NT2/D1 (cell line): ENCODE measurements at regions not wholly inside any gene's neighbourhood (a gene's known extent, or its start where the extent isn't known, plus 50 kb on each side); places are given as distances from the start of the nearest gene placed in this dataset.

Experiments used
- DNase-seq: peaks from one replicate; pipeline ENCODE4 v3.0.0-alpha.2; 2011; ENCODE audit warnings: low read depth, low spot score
- H3K27me3 ChIP-seq: 2 replicates; pipeline ENCODE4 v1.6.0; 2011; ENCODE audit warnings: mild to moderate bottlenecking; ENCODE audit not compliant: insufficient read length, insufficient read depth
- H3K36me3 ChIP-seq: 2 replicates; pipeline ENCODE4 v1.6.1; 2011; ENCODE audit warnings: mild to moderate bottlenecking, low read length, mixed read lengths; ENCODE audit not compliant: insufficient read depth, insufficient read length
- H3K4me1 ChIP-seq: 2 replicates; pipeline ENCODE4 v1.5.1; 2011; ENCODE audit not compliant: insufficient read depth, insufficient read length
- H3K4me3 ChIP-seq: 2 replicates; pipeline ENCODE4 v1.5.1; 2011; ENCODE audit warnings: low read depth; ENCODE audit not compliant: insufficient read length
- H3K9ac ChIP-seq: 2 replicates; pipeline ENCODE4 v1.6.0; 2011; ENCODE audit warnings: low read depth; ENCODE audit not compliant: insufficient read length
- H3K9me3 ChIP-seq: 2 replicates; pipeline ENCODE4 v1.5.1; 2011; ENCODE audit warnings: mild to moderate bottlenecking, low read length; ENCODE audit not compliant: insufficient read depth
- SUZ12 ChIP-seq: IDR thresholded peaks from 2 replicates; pipeline ENCODE4 v1.6.1; 2011; ENCODE audit not compliant: insufficient read length, insufficient read depth; ENCODE audit errors: extremely low read depth
- YY1 ChIP-seq: IDR thresholded peaks from 2 replicates; pipeline ENCODE4 v1.6.1; 2011; ENCODE audit not compliant: insufficient read length, insufficient read depth
- ZNF274 ChIP-seq: IDR thresholded peaks from 2 replicates; pipeline ENCODE4 v1.6.1; 2011; ENCODE audit warnings: mild to moderate bottlenecking, low read depth, low read length

DNA sequence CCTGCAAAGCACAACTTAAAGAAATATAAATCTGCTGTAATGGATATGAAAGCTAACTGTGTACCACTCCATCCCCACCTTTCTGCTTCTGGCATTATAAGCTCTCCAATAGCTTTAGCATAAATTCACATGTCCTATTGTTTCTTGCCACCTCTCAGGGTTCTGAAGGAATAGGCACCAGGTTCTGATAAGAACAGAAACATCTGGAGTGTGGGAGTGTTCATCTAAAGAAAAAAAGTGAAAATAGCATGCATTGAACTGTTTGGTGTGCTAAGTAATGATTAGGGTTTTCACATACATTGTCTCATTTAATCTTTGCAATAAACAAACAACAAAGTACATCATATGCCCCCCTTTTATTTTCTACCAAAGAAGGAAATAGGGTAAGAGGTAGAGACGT lies 72.3 kb downstream of the FAM76B start:
- Histone ChIP-seq H3K4me1 (no peaks in the 10 kb centered on the region), H3K9me3 (no peaks in the 10 kb centered on the region), H3K27me3 (no peaks in the 10 kb centered on the region), H3K4me3 (no peak overlapping the region), H3K9ac (no peak overlapping the region), H3K36me3 (no peaks in the 10 kb centered on the region)
- no peak for TF ChIP-seq ZNF274
- no peak for TF ChIP-seq YY1
- no peak for DNase-seq

DNA sequence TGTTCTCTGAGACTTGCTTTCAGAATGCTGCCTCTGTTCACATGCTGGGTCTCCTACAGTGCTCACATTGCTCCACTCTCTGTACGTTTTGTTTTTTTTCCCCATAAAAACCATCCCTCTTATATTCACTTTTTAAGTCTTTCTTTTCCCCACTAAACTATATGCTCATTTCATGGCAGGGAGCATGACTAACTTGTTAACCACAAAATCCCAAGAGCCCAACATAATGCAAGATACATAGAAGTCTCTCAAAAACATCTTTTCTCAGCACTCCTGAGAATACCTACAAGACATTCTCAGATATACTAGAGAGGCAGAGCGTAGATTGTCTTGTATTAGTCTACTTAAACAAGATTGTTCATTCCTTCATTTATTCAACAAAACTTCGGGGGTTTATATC lies 73.3 kb downstream of the FAM76B start:
- Histone ChIP-seq H3K27me3 (no peaks in the 10 kb centered on the region), H3K9me3 (no peaks in the 10 kb centered on the region), H3K4me1 (no peaks in the 10 kb centered on the region), H3K4me3 (no peak overlapping the region), H3K9ac (no peak overlapping the region), H3K36me3 (no peaks in the 10 kb centered on the region)
- DNase-seq: no peak
- TF ChIP-seq SUZ12 (no peak), YY1 (no peak), ZNF274 (no peak)

DNA sequence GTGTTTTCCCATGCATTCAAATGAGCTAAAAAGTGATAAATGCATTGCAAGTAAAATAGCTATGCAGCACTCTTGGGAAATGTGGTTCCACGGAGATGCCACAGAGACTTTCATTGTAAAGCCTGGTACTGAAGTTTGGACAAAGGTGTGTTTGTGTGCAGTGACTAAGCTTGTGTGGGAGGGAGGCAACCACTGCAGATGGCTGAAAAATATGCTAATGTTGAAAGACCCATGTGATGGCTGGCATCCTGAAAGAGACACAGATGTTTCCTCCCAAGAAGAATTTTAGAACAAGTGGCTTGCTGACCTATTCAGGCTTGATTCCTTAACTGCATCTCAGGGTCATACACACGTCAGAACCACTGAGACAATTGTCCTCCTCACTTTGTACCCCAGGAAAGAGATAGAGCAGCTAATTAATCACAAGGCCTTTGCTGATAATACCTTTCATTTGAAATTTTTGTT lies 73.8 kb downstream of the FAM76B start:
- DNase-seq: no peak
- H3K4me1 ChIP-seq: no peaks in the 10 kb centered on the region
- no peaks in the 10 kb centered on the region for H3K36me3 ChIP-seq
- H3K4me3 ChIP-seq: no peak overlapping the region
- H3K9me3 ChIP-seq: no peaks in the 10 kb centered on the region
- H3K9ac ChIP-seq: no peak overlapping the region
- no peaks in the 10 kb centered on the region for H3K27me3 ChIP-seq
- TF ChIP-seq YY1 (no peak), ZNF274 (no peak), SUZ12 (no peak)

DNA sequence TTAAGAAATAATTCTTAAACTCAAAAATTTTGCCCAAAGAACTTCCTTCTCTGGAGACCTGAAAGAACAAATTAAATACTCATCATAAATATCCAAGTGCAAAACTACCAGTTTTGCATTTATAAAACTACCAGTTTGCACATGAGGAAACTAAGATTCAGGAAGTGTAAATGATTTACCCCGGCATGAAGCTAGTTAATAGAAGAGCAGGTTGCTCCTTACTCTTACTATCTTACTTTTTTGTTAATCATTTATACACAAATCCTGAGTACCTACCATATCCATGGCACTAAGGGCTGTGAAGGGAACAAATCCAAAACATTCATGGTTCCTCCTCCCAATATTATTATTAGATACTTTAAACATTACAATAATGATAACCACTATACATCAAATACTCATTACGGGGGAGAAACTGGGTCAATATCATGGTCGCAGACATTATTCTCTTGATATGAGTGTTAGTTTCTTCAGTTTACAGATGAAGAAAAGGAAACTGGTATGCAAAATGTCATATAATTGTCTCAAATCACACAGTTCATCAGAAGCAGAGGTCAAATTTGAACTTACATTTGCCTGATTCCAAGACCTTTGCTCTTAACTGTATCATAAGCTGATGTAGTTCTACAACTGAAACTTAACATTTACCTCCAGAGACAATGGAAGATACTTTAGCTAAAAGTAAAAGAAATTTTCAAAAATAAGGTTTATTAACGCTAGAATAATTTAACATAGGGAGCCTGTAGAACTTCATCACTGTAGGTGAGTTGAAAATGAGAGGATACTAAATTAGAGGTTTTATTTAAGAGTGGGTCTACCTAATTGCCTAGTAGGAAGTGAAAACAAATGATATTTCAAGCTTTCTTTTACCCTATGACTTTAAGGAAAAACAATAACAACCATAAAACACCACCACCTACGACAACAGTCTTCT lies 74.5 kb downstream of the FAM76B start:
- H3K4me3 ChIP-seq: no peak overlapping the region
- no peaks in the 10 kb centered on the region for H3K9me3 ChIP-seq
- H3K27me3 ChIP-seq: no peaks in the 10 kb centered on the region
- no peaks in the 10 kb centered on the region for H3K36me3 ChIP-seq
- H3K4me1 ChIP-seq: no peaks in the 10 kb centered on the region
- TF ChIP-seq YY1 (no peak), SUZ12 (no peak), ZNF274 (no peak)
- H3K9ac ChIP-seq: no peak overlapping the region
- no peak for DNase-seq

DNA sequence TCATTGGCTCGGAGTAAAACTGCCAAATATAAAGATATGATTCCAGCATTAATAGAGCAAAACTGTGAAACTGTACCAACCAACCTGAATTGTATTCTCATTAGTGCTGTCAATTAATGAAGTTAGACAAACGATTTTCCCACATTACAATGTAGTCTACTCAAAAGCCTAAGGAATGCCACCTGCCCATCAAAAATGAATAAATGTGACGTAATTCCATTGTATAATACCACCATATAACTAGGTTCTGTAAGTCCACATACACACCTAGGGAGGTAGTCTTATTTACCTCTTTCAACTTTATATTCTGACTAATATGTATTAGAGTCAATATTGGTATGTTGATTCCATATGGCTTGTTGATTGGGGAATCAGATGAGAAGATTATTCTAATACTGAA lies 76.2 kb downstream of the FAM76B start:
- Histone ChIP-seq H3K4me3 (no peak overlapping the region), H3K36me3 (no peaks in the 10 kb centered on the region), H3K27me3 (no peaks in the 10 kb centered on the region), H3K9me3 (no peaks in the 10 kb centered on the region), H3K4me1 (no peaks in the 10 kb centered on the region), H3K9ac (no peak overlapping the region)
- no peak for DNase-seq
- no peak for TF ChIP-seq YY1
- TF ChIP-seq ZNF274: no peak
- TF ChIP-seq SUZ12: no peak

DNA sequence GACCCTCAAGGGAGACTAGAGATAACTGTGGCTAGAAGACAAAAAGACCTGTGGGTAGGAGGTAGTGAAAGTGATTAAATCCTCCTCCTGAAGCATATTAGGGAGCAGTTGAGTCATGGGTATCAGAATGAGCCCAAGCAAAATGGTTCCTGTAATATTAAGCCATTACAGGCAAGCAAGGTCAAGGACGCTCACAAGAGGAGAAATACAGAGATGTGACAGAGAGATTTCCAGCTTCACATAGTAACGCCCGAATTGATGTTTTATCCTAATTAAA lies 77.7 kb downstream of the FAM76B start:
- no peak overlapping the region for H3K9ac ChIP-seq
- H3K4me3 ChIP-seq: no peak overlapping the region
- no peaks in the 10 kb centered on the region for H3K9me3 ChIP-seq
- no peak for DNase-seq
- H3K4me1 ChIP-seq: no peaks in the 10 kb centered on the region
- no peaks in the 10 kb centered on the region for H3K27me3 ChIP-seq
- H3K36me3 ChIP-seq: no peaks in the 10 kb centered on the region
- no peak for TF ChIP-seq ZNF274

DNA sequence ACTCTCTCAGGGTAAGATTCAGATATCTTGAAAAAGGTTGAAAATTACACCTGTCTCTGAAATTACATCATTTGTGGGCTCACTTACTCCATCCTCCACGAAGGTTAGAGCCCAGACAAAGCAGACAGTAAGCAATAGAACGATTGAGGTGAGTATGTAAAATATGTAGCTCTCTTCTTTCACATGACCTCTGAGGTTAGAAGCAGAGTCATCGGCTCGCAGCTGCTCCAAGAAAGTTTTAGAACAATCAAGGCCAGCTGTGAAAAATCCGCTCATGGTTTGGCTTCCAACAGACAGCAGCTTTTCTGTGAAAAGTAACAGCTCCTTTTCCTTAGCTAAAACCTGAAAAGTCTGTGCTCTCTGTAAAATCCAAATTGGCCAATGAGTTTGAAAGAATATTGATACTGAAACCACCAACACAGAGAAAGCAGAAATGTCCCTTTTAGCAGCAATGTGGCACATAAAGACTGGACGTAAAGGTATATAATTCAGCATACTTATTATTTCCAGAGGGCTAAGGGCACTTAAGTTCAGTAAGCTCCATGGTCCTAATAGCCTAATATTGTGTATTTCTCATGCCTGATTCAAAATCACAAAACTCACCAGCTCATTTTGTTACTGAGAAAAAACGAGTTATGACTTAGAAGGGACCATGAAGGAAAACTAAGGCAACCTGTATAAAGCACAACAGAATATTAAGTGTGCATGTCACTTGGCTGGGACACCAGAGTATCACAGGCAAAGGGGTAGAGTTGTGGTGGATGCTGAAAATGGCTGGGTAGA lies 78.2 kb downstream of the FAM76B start:
- Histone ChIP-seq H3K9ac (no peak overlapping the region), H3K36me3 (no peaks in the 10 kb centered on the region), H3K27me3 (no peaks in the 10 kb centered on the region), H3K9me3 (no peaks in the 10 kb centered on the region), H3K4me1 (no peaks in the 10 kb centered on the region), H3K4me3 (no peak overlapping the region)
- DNase-seq: no peak
- TF ChIP-seq YY1 (no peak), ZNF274 (no peak)
